ENCODE measurements at regions not wholly inside any gene's neighbourhood (a gene's known extent, or its start where the extent isn't known, plus 50 kb on each side); places are given as distances from the start of the nearest gene placed in this dataset.

- TF ChIP-seq ZNF114 (tag by site-specific recombination; IDR thresholded peaks at IDR 0.05) (no peak), BCL6B (tag by site-specific recombination; IDR thresholded peaks at IDR 0.05) (no peak), ZNF133 (tag by site-specific recombination; IDR thresholded peaks at IDR 0.05) (no peak), ZNF704 (tag by site-specific recombination; IDR thresholded peaks at IDR 0.05) (no peak)
These were observed 414.2 kb upstream of the SEMA3C start (continued) for GRCh38 chr7:81333004-81333403.

GRCh38 chr7:81331061-81332018 is 412.5 kb upstream of the SEMA3C start:
- Histone ChIP-seq H3K36me3 (ENCODE audit: control insufficient read depth in 2 of 2, insufficient read depth in 1 of 2, low read length in 2 of 2) (no peaks in the 10 kb centered on the region), H3K9me3 (ENCODE audit: control insufficient read depth, insufficient read depth, low read depth, low read length) (no peaks in the 10 kb centered on the region), H3K4me1 (ENCODE audit: control insufficient read depth, insufficient read depth, low read length) (no peaks in the 10 kb centered on the region), H3K27ac (ENCODE audit: extremely low read depth, low read depth, low read length) (no peak overlapping the region), H3K4me3 (ENCODE audit: low read depth, low read length) (no peak overlapping the region)
- POLR2A ChIA-PET, result no interaction called here
- CTCF ChIA-PET, result no interaction called here
- TF ChIP-seq ZSCAN16 (tag by site-specific recombination; IDR thresholded peaks at IDR 0.05), result no peak

- no peaks in the 10 kb centered on the region for H3K9me3 ChIP-seq (ENCODE audit: control insufficient read depth, insufficient read depth, low read depth, low read length)
- no peaks in the 10 kb centered on the region for H3K36me3 ChIP-seq (ENCODE audit: control insufficient read depth in 2 of 2, insufficient read depth in 1 of 2, low read length in 2 of 2)
- H3K4me1 ChIP-seq (ENCODE audit: control insufficient read depth, insufficient read depth, low read length), result no peaks in the 10 kb centered on the region
- no peak overlapping the region for H3K4me3 ChIP-seq (ENCODE audit: low read depth, low read length)
- TF ChIP-seq ZNF626 (tag by site-specific recombination; IDR thresholded peaks at IDR 0.05) (no peak), ZNF274 (IDR thresholded peaks at IDR 0.05; ENCODE audit: low read length) (no peak), ZNF274 (tag by site-specific recombination; IDR thresholded peaks at IDR 0.05; ENCODE audit: borderline replicate concordance) (no peak), MZF1 (tag by site-specific recombination; IDR thresholded peaks at IDR 0.05; ENCODE audit: borderline replicate concordance) (no peak), CTCF (tag by site-specific recombination; IDR thresholded peaks at IDR 0.05) (no peak), ZNF473 (tag by site-specific recombination; IDR thresholded peaks at IDR 0.05) (no peak), SP7 (tag by site-specific recombination; IDR thresholded peaks at IDR 0.05) (no peak), ZNF600 (tag by site-specific recombination; IDR thresholded peaks at IDR 0.05) (no peak), ZNF76 (tag by site-specific recombination; IDR thresholded peaks at IDR 0.05; ENCODE audit: borderline replicate concordance, low read depth) (no peak), ZNF623 (tag by site-specific recombination; IDR thresholded peaks at IDR 0.05) (no peak), ZSCAN4 (tag by site-specific recombination; IDR thresholded peaks at IDR 0.05) (no peak), ZNF433 (tag by site-specific recombination; IDR thresholded peaks at IDR 0.05; ENCODE audit: low read depth) (no peak), ZNF544 (tag by site-specific recombination; IDR thresholded peaks at IDR 0.05) (no peak), KLF8 (tag by site-specific recombination; IDR thresholded peaks at IDR 0.05) (no peak), PRDM4 (tag by site-specific recombination; IDR thresholded peaks at IDR 0.05) (no peak), ZNF24 (tag by site-specific recombination; IDR thresholded peaks at IDR 0.05) (no peak)
- no peak overlapping the region for H3K27ac ChIP-seq (ENCODE audit: extremely low read depth, low read depth, low read length)
- ChIA-PET CTCF (interaction anchor here (0.6 kb wide), 1 partner anchor 655 kb away, joined by 4 read pairs; no protein-coding TSS in a partner anchor), POLR2A (no interaction called here)
These were observed 411.3 kb upstream of the SEMA3C start for GRCh38 chr7:81330108-81330507.
